ENCODE measurements at regions not wholly inside any gene's neighbourhood (a gene's known extent, or its start where the extent isn't known, plus 50 kb on each side); places are given as distances from the start of the nearest gene placed in this dataset.
"Not testable (repeated sequence)": the region's sequence is repeated elsewhere in the genome, so short reads cannot be mapped to it uniquely, and the experiment has no call there.

DNA sequence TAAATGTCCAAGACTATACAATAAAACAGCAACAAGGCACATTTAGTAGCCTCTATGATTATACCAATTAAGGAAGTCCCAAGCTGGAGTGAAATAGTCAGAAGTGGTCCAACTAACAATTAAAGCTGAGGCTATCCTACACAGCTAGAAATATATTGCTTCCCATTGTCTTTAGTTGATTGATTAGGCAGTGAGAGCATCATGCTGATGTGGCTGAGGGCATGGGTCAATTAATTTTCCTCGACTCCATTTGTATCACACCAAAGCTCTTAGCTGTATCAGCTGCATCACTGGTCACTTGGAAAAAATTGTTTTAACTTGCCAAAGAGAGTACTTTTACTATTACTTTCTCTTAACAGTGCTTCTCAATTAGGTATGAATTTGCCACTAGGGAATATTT lies 328.7 kb upstream of the NT5E start:
- in situ Hi-C loops (cut with HindIII; ENCODE audit: low pct_ligation_motif_present, low pct_unique_long_range_greater_than_20kb, low sequenced_read_pairs), result no loop called here
- no peak for DNase-seq

DNA sequence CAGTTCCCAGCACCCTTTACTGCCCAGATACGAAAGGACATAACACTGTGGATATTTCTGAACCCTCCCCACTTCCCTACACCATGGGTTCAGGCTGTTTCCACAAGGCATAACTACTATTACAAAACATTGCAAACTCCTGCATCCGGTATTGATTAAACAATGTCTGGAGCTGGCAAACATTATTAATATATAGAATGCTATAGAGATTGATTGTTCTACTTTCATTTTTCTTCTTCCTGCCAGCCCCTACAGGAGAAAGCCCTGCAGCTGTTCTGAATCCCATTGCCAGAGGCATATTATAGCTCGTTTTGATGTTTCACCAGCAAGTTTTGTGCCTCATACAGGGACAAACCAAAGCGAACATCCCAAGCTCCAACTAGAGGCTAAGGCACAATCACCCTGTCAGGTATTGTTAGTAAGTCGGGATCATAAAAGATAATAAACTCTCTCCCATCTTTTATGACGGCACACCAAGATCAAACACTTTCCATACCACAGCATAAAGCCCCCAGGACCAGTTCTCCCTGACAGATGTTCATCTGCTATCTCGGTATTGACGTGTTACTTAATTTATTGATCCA lies 331.1 kb upstream of the NT5E start:
- no peak for DNase-seq
- in situ Hi-C loops (cut with HindIII; ENCODE audit: low pct_ligation_motif_present, low pct_unique_long_range_greater_than_20kb, low sequenced_read_pairs), result no loop called here

DNA sequence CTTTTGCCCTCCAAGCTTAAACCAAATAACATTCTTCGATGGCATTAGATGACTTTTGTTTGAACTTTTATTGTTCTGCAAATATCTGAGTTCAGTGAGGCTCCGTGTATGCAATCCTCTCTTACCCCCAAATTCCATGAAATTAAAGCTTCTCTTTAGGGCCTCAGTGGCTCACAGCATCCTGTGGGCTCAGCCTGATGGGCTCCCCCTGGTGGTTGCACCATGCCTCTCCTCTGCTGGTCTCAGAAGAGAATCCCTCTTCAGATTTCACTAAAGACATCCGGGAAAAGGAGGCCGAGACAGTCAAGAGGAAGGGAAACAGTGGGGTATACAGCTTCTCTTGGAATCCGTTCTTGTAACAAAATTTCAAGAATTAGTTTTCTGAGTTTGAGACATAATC lies 331.6 kb upstream of the NT5E start:
- no peak for DNase-seq
- in situ Hi-C loops (cut with HindIII; ENCODE audit: low pct_ligation_motif_present, low pct_unique_long_range_greater_than_20kb, low sequenced_read_pairs), result no loop called here

DNA sequence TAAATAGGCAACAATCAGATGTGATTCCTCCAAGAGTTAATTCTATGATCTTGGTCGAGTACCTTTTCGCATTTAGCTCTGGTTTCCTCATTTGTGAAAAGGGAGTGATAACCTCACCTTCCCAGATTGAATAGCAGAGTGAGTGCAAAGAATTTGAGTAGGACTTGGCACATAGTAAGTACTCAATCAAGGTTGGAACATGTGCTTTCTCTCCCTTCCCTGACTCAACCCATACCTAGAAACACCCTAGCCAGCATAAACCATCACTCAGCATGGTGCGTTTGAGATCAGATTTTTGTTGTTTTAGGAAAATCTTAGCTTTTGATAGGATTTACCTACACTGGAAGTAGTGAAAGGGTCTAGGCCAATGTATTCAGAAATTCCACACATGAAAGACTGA lies 333.4 kb upstream of the NT5E start:
- in situ Hi-C loops (cut with HindIII; ENCODE audit: low pct_ligation_motif_present, low pct_unique_long_range_greater_than_20kb, low sequenced_read_pairs), result no loop called here
- DNase-seq, result no peak

DNA sequence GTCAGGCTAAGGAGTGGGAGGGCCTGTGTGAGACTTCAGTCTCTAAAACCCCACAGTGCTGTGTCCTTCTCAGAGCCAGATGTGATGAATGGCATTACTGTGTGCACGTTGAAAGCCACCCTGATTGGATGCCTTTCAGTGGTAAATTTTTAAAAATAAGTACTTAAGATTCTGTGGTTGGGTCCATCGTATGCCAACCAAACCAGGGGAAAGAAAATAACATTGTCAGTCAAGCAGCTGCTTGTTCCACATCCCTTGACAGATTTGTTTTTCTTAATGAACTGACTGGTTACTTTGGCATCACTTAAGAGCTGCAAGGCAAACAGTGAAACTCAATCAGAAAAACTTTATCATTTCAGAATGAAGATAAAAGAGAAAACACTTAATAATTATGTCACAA lies 334.0 kb upstream of the NT5E start:
- DNase-seq, result no peak
- in situ Hi-C loops (cut with HindIII; ENCODE audit: low pct_ligation_motif_present, low pct_unique_long_range_greater_than_20kb, low sequenced_read_pairs), result no loop called here

DNA sequence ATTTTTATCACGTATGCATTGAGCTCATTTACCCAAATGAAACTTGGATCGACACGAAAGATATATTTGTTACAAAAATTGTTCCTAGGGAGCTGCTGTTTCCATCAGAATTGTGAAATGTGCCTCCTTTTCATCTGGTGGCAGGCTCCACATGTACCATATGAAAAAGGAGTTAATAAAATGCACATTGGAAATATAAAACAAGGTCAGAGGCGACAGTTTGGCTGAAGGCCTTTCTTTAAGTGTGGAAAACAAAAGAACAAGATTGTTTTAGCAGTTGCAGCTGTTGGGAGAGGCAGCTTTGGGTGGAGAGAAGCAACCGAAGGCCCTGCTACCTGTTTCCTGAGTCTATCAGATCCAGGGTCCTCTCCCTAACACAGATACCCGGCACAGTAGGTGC lies 334.5 kb upstream of the NT5E start:
- no peak for DNase-seq
- in situ Hi-C loops (cut with HindIII; ENCODE audit: low pct_ligation_motif_present, low pct_unique_long_range_greater_than_20kb, low sequenced_read_pairs), result no loop called here

DNA sequence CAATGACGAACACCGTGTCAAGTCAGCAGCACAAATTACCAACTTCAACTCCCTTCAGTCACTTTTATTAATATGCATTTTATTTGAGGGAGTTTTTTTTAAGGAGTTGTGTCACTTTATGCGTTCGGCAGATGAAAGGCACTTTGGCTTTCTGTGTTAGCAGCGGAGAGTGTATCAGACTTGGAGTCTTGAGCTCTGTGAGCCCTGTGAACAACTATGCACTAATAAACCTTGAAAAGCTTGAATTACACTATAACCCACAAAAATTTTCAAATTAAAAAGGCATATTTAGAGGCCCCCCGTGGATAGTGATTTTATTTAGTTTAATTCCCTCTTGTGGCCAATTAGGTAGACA lies 335.3 kb upstream of the NT5E start:
- in situ Hi-C loops (cut with HindIII; ENCODE audit: low pct_ligation_motif_present, low pct_unique_long_range_greater_than_20kb, low sequenced_read_pairs), result no loop called here
- no peak for DNase-seq

DNA sequence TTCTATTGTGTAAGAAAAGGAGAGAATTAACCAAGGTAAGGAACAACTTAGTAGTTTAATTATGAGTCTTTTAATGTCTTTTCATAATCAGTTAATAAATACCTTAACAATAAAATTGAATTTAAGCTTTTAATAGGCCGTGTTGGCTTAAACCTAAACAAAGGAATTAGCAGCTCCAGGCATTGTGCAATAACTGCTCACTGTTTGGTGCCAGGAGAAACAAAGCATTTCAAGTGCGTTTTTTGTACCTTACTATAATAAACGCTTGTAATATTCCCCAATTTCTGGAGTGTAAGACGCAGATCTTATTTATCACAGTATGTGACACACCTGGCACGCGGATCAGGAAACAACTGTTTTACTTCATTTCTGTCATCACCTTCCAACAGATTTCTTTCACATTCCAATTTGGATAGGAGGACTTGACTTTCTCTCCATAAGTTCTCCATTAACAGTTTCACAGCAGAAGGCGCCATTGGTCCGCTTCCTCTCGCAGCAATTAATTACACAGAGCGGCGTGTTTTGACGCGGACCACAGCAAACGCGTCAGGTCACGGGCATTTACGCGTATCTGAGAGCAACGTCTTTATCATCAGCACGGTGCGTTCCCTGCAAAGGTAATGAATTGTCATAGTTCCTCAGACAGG lies 335.8 kb upstream of the NT5E start:
- in situ Hi-C loops (cut with HindIII; ENCODE audit: low pct_ligation_motif_present, low pct_unique_long_range_greater_than_20kb, low sequenced_read_pairs), result no loop called here

DNA sequence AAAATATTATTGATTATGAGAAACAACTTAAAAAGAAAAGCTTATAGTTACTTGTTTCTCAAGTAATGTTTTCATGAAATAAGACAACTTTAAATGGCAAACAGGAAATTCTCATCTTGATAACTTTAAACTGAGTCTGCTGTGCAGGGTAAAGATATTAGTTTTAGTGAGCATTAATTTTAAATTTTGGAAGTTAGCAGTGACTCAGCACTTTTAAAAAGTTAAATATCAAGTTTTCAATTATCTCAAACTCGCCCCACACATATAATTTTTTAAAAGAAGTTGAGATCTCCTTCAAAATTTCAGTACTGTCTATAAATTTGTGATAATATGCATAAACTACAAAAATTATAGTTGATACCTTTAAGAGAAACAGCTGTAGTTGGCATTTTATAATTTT lies 337.3 kb upstream of the NT5E start:
- in situ Hi-C loops (cut with HindIII; ENCODE audit: low pct_ligation_motif_present, low pct_unique_long_range_greater_than_20kb, low sequenced_read_pairs), result no loop called here
- no peak for DNase-seq

More for the DNA sequence above, 335.8 kb upstream of the NT5E start:
- DNase-seq, result no peak

DNA sequence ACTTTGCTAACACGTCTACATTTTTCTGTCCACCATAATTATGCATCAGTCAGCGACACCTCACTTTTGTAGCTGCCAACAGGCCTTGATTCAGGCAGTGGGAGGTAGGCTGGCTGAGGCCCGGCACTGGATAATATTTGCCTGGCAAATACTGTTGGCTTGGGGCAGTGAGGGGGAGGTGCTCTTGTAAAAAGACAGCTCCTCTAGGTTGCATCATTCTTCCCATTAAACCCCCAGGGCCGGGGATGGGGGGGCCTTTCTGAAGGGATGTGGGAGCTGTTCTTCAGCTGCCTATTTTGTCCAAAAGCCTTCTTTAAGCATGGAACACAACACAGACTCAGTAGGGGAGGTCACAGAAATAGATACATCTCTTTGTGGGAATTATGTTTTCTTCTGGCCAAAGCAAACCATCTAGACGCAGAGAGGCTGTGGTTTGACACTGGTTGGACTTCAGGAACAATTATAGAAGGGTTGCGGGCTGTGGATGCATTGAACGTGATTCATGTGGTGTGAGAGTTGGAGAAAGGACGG lies 338.3 kb upstream of the NT5E start:
- in situ Hi-C loops (cut with HindIII; ENCODE audit: low pct_ligation_motif_present, low pct_unique_long_range_greater_than_20kb, low sequenced_read_pairs), result no loop called here
- no peak for DNase-seq

DNA sequence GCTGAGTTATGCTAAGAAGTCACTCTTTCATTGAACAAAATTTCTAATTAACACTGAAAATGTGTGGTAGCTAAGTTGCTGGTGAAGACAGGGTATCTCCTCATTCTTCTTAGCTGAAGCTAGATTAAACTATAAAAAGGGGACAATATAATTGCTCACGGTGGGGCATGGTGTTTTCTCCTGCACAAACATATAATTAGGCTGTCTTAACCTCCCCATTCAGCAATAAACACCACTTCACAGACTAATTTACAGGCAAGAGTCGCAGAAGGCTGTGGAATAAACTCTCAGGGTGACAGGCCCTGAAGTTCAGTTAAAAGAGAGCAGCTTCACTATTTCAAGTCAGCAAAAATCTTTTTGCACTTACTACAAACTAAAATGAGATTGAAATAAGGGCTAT lies 338.9 kb upstream of the NT5E start:
- no peak for DNase-seq

DNA sequence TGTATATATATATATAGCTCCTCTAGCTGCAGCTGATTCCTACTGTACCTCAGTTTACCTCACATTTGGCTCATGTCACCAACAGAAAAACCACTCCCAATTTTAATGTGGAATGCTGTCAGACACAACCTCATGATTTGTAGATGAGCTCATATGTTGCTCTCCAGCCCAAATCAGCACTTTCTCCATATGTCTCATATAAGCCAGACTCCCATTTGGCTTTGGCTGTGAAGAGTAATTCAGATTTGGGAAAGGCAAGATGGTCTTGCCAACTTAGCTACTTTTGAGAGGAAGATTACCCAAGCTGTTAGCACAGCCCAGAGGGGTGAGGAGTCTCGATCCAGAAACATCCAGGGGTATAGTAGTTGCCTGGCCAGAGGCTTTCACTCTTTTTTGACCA lies 342.2 kb upstream of the NT5E start:
- in situ Hi-C loops (cut with HindIII; ENCODE audit: low pct_ligation_motif_present, low pct_unique_long_range_greater_than_20kb, low sequenced_read_pairs), result no loop called here
- no peak for DNase-seq

More for the DNA sequence above, 338.9 kb upstream of the NT5E start:
- in situ Hi-C loops (cut with HindIII; ENCODE audit: low pct_ligation_motif_present, low pct_unique_long_range_greater_than_20kb, low sequenced_read_pairs), result no loop called here

DNA sequence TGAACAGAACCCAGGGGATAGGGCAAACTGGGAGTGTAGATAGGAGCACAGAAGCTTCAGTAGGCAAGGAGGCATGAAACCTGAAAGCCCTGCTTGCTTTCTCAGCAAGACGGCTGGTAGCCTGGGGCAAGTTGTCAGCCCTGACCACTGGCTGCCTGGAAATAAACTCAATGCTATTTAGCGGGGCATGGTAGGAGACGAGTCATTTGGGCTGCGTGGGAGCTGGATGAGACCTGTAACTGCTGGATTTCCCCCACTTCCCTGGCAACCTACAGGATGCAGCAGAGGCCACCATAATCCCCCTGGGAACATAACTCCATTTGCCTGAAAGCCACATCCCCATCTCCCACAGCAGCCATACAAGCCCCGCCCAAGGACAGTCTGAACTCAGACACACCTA lies 332.6 kb upstream of the TBX18 start:
- no peak for DNase-seq
- in situ Hi-C loops (cut with HindIII; ENCODE audit: low pct_ligation_motif_present, low pct_unique_long_range_greater_than_20kb, low sequenced_read_pairs), result no loop called here

DNA sequence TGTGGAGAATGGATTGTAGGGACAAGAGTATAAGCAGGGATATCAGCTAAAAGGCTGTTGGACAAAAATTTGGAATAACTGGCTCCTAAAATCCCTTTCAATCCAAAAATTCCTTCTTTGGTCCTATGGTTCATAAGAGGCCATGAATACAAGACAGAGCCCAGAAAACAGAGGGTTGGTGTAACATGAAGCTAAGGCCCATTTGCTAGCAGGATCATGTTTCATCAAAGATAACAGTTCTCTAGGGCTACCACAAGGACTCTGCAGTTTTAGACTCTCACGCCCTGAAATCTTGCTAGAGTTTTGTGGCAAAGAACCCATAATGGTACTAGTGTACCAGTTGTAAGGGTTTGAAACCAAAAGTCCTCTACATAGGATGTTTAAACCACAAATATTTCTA lies 327.8 kb upstream of the TBX18 start:
- DNase-seq, result no peak

DNA sequence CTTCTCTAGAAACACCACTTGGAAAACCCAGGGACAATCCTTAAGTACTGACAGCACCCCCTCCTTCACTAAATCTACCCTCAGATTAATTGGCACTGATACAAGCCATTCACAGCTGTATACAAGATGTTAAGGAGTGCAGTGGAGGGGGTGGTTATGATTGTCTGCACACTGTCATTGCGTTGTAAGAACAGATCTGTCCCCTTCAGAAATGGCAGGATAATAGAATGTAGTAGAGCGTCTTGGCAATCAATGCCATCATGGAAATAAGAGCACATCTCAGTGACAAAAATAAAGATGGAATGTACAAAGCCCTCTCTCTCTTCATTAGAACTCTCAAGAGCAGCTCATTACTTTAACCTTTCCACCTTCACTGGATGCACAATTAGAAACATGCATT lies 324.9 kb upstream of the TBX18 start:
- in situ Hi-C loops (cut with HindIII; ENCODE audit: low pct_ligation_motif_present, low pct_unique_long_range_greater_than_20kb, low sequenced_read_pairs), result no loop called here
- DNase-seq, result no peak

More for the DNA sequence above, 327.8 kb upstream of the TBX18 start:
- in situ Hi-C loops (cut with HindIII; ENCODE audit: low pct_ligation_motif_present, low pct_unique_long_range_greater_than_20kb, low sequenced_read_pairs), result no loop called here

DNA sequence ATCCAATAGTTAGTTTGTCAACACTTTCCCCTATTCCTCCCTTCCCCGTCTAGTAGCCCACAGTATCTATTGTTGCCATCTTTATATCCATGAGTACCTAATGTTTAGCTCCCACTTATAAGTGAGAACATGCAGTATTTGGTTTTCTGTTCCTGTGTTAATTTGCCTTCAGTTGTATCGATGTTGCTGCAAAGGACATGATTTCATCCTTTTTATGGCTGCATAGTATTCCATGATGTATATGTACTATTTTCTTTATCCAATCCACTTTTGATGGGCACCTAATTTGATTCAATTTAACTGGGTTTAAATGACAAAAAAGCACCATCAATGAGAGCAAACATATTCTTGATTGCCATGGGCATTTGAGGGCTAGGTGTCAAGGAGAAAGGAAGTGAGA lies 321.5 kb upstream of the TBX18 start:
- in situ Hi-C loops (cut with HindIII; ENCODE audit: low pct_ligation_motif_present, low pct_unique_long_range_greater_than_20kb, low sequenced_read_pairs), result no loop called here
- no peak for DNase-seq

DNA sequence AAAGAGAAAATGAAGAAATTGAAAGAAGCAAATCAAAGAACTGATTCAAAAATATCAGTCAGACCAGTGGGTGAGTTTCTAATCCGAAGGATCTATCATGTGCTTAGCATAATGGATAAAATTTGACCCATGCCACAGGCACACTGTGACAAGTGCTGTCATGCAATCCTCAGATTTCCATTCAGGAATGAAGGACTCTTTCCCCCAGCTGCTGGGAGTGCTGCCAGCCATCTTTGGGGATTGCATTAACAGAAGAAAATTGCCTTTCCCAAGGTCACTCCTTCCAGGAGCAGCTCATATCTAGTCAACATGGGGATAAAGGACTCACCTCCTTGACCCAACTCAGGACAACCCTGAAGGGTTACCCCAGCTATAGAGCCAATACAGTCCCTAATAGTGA lies 316.7 kb upstream of the TBX18 start:
- in situ Hi-C loops (cut with HindIII; ENCODE audit: low pct_ligation_motif_present, low pct_unique_long_range_greater_than_20kb, low sequenced_read_pairs), result no loop called here
- no peak for DNase-seq

DNA sequence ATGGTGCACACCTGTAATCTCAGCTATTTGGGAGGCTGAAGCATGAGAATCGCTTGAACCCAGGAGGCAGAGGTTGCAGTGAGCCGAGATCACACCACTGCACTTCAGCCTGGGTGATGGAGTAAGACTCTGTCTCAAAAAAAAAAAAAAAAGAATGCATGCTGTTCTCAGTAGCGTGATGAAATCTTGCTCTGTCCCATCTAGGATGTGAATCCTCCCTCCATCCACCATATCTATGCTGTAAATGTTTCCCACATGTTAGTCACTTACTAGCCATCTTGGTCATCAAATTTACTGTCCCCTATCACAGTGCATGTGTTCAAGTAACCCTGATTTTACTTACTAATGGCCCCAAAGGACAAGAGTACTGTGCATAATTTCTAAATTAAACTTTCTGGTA lies 315.4 kb upstream of the TBX18 start:
- in situ Hi-C loops (cut with HindIII; ENCODE audit: low pct_ligation_motif_present, low pct_unique_long_range_greater_than_20kb, low sequenced_read_pairs), result no loop called here
- DNase-seq, result no peak

DNA sequence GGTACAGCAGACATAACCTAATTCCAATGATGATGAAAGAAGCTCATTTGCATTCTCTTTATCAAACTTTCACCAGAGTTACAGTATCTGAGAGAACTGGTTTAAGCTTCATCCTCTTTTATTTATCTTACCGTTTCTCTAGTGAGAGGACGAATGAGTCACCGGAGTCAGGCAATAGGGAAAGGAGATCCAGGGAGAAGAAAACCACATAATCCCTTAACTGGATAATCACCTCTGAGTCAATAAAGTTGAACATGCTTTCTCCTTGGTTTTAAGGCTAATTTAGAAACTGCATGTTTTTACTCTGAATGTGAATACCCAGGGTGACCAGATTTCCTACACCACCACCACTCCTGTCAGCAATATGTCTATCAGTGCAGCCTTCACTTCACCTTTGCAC lies 313.7 kb upstream of the TBX18 start:
- peak; percentile 65 for DNase-seq
- in situ Hi-C loops (cut with HindIII; ENCODE audit: low pct_ligation_motif_present, low pct_unique_long_range_greater_than_20kb, low sequenced_read_pairs), result no loop called here

DNA sequence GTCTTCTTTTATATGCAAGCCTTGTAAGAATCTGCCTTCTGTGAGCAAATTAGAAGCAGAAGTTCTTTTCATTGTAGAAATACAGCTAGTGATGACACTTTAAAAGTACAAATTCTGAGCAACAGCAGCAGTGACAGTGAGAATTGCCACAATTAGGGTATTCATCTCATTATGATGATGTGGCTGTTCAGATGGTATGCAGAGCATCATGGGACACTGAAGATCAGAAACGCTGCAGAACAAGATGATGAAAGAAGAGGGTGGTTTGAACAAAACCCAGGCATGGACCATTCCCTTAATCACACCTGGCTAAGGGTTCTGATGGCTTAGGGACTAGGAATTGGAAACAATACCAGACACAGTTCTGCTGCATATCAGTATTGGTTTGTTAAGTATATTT lies 312.7 kb upstream of the TBX18 start:
- in situ Hi-C loops (cut with HindIII; ENCODE audit: low pct_ligation_motif_present, low pct_unique_long_range_greater_than_20kb, low sequenced_read_pairs), result no loop called here
- DNase-seq, result no peak

DNA sequence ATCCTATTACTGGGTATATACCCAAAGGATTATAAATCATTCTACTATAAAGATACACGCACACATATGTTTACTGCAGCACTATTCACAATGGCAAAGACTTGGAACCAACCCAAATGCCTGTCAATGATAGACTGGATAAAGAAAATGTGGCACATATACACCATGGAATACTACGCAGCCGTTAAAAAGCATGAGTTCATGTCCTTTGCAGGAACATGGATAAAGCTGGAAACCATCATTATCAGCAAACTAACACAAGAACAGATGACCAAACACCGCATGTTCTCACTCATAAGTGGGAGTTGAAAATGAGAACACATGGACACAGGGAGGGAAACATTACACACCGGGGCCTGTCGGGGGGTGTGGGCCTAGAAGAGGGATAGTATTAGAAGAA lies 307.4 kb upstream of the TBX18 start:
- DNase-seq; in situ Hi-C loops (cut with HindIII; ENCODE audit: low pct_ligation_motif_present, low pct_unique_long_range_greater_than_20kb, low sequenced_read_pairs): not testable (repeated sequence)
